GM06990 (cell line): ENCODE measurements at regions not wholly inside any gene's neighbourhood (a gene's known extent, or its start where the extent isn't known, plus 50 kb on each side); places are given as distances from the start of the nearest gene placed in this dataset.

Experiments
- DNase-seq: peaks from one replicate; pipeline ENCODE4 v3.0.0-alpha.2; 2011; ENCODE audit not compliant: insufficient read length; ENCODE audit errors: extremely low read depth
- H3K27me3 ChIP-seq: replicated peaks from 2 replicates; pipeline ENCODE4 v1.6.0; 2011; ENCODE audit warnings: low read length; ENCODE audit not compliant: control insufficient read depth, insufficient read depth
- H3K36me3 ChIP-seq: 2 replicates; pipeline ENCODE4 v1.5.1; 2011; ENCODE audit warnings: low read length; ENCODE audit not compliant: control insufficient read depth, insufficient read depth
- H3K4me3 ChIP-seq: replicated peaks from 2 replicates; pipeline ENCODE4 v1.5.1; 2011; ENCODE audit warnings: low read depth, mild to moderate bottlenecking, control low read depth, low read length
- TF ChIP-seq, protein P1 (sequence below): IDR thresholded peaks from 2 replicates; pipeline ENCODE4 v1.5.1; 2011; ENCODE audit warnings: low read length, control low read depth, mild to moderate bottlenecking, inconsistent platforms; ENCODE audit not compliant: insufficient read depth, poor library complexity, severe bottlenecking

GRCh38 chr9:28320616-28321015, 747.3 kb upstream of the C9orf72 start:
- Histone ChIP-seq H3K27me3 (no peaks in the 10 kb centered on the region), H3K4me3 (no peak overlapping the region), H3K36me3 (no peaks in the 10 kb centered on the region)
- DNase-seq, result no peak
- TF ChIP-seq, protein P1, sequence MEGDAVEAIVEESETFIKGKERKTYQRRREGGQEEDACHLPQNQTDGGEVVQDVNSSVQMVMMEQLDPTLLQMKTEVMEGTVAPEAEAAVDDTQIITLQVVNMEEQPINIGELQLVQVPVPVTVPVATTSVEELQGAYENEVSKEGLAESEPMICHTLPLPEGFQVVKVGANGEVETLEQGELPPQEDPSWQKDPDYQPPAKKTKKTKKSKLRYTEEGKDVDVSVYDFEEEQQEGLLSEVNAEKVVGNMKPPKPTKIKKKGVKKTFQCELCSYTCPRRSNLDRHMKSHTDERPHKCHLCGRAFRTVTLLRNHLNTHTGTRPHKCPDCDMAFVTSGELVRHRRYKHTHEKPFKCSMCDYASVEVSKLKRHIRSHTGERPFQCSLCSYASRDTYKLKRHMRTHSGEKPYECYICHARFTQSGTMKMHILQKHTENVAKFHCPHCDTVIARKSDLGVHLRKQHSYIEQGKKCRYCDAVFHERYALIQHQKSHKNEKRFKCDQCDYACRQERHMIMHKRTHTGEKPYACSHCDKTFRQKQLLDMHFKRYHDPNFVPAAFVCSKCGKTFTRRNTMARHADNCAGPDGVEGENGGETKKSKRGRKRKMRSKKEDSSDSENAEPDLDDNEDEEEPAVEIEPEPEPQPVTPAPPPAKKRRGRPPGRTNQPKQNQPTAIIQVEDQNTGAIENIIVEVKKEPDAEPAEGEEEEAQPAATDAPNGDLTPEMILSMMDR, result no peak

DNA sequence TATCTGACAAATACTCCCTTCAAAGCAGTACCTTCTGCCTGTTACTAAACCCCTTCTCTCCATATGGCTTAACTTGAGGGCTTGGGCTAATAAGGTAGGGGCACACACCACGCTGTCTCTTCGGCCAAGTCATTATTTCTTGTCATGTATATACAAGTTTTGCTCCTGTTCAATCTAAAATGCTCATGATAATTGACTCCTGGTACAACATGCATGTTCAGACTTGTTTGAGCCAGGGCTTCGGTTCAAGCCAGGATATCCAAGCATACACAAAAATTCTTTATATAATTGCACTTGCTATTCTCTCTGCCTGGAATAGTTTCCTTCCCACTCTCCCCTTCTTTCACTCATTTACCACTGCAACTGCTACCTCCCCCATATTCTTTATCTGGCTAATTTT, 756.0 kb upstream of the C9orf72 start:
- TF ChIP-seq, protein P1, result no peak
- DNase-seq, result no peak
- Histone ChIP-seq H3K4me3 (no peak overlapping the region), H3K36me3 (no peaks in the 10 kb centered on the region), H3K27me3 (no peaks in the 10 kb centered on the region)

DNA sequence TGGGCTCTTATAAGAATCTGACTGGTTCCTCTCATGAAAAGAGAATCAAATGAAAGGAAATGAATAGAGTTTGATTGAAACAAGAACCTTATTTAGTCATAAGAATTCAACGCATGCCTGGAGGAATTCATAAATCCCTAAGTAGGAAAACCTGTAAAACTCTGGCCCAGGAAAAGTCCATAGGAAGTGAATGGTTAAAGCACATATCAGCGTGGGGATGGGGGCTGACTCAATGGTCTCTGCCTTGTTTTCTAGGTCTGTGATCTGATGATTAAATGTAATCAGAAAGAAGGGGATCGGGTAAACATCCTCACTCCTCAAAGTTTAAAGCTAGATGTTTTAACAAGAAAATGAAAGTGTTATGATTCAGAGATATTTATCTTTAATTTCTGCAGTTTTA, 759.4 kb upstream of the C9orf72 start:
- H3K27me3 ChIP-seq, result no peaks in the 10 kb centered on the region
- DNase-seq, result no peak
- TF ChIP-seq, protein P1, result no peak
- no peaks in the 10 kb centered on the region for H3K36me3 ChIP-seq
- no peak overlapping the region for H3K4me3 ChIP-seq

GRCh38 chr9:28341913-28342312, 768.6 kb upstream of the C9orf72 start:
- no peak for DNase-seq
- Histone ChIP-seq H3K27me3 (no peaks in the 10 kb centered on the region), H3K4me3 (no peak overlapping the region), H3K36me3 (no peaks in the 10 kb centered on the region)
- TF ChIP-seq, protein P1, result no peak

- DNase-seq, result no peak
- H3K4me3 ChIP-seq, result no peak overlapping the region
- TF ChIP-seq, protein P1, result no peak
- no peaks in the 10 kb centered on the region for H3K27me3 ChIP-seq
- H3K36me3 ChIP-seq, result no peaks in the 10 kb centered on the region
Measured at GRCh38 chr9:28342815-28343338, 769.6 kb upstream of the C9orf72 start.

- Histone ChIP-seq H3K27me3 (no peaks in the 10 kb centered on the region), H3K36me3 (no peaks in the 10 kb centered on the region), H3K4me3 (no peak overlapping the region)
- no peak for DNase-seq
- TF ChIP-seq, protein P1, result no peak
Measured at GRCh38 chr9:28363151-28363562, 789.9 kb upstream of the C9orf72 start.
